HUES64 (cell line): ENCODE measurements at regions not wholly inside any gene's neighbourhood (a gene's known extent, or its start where the extent isn't known, plus 50 kb on each side); places are given as distances from the start of the nearest gene placed in this dataset.
"Not testable (repeated sequence)": the region's sequence is repeated elsewhere in the genome, so short reads cannot be mapped to it uniquely, and the experiment has no call there.

ENCODE experiments used
- H3K27ac ChIP-seq: 2 replicates; pipeline ENCODE4 v1.7.0; 2013; ENCODE audit warnings: low read depth, low read length, inconsistent platforms
- H3K27me3 ChIP-seq: 2 replicates; pipeline ENCODE4 v1.6.1; 2013; ENCODE audit warnings: mild to moderate bottlenecking, low read length; ENCODE audit not compliant: insufficient read depth
- H3K36me3 ChIP-seq: 2 replicates; pipeline ENCODE4 v1.6.1; 2013; ENCODE audit warnings: mild to moderate bottlenecking, low read length; ENCODE audit not compliant: insufficient read depth
- H3K4me1 ChIP-seq: 2 replicates; pipeline ENCODE4 v1.6.1; 2013; ENCODE audit warnings: mild to moderate bottlenecking, low read length, moderate library complexity; ENCODE audit not compliant: insufficient read depth
- H3K4me3 ChIP-seq: 2 replicates; pipeline ENCODE4 v1.5.1; 2013; ENCODE audit warnings: mild to moderate bottlenecking, low read length, moderate library complexity
- H3K9ac ChIP-seq: 2 replicates; pipeline ENCODE4 v1.6.1; 2013; ENCODE audit warnings: mild to moderate bottlenecking, low read depth, low read length
- H3K9me3 ChIP-seq: 2 replicates; pipeline ENCODE4 v1.6.1; 2013; ENCODE audit warnings: low read depth, low read length; ENCODE audit not compliant: insufficient read depth
- WGBS: fragments of 150-250, 120-280 bp; methylation state at CpG from one replicate; pipeline ENCODE4 v1.1.7; 2013; ENCODE audit warnings: missing lambda C conversion rate; 5-methylcytosine and 5-hydroxymethylcytosine counted together

- not testable (repeated sequence) for H3K4me1 ChIP-seq, H3K4me3 ChIP-seq, H3K36me3 ChIP-seq, H3K27me3 ChIP-seq, H3K27ac ChIP-seq, H3K9ac ChIP-seq
- peaks cover 53% of the 10 kb centered on the region for H3K9me3 ChIP-seq
Observed at GRCh38 chr19:34620134-34620533, 56.8 kb downstream of the SCGB2B2 start.

GRCh38 chr19:34618410-34618809 is 58.5 kb downstream of the SCGB2B2 start:
- no peak overlapping the region for H3K9ac ChIP-seq
- H3K27ac ChIP-seq: no peak overlapping the region
- no peaks in the 10 kb centered on the region for H3K4me1 ChIP-seq
- H3K4me3 ChIP-seq: no peak overlapping the region
- H3K36me3 ChIP-seq: no peaks in the 10 kb centered on the region
- no peaks in the 10 kb centered on the region for H3K27me3 ChIP-seq
- peaks cover 53% of the 10 kb centered on the region for H3K9me3 ChIP-seq
- 97% methylated on average over 1 of the region's 1 CpG for WGBS

GRCh38 chr19:34617996-34618395 is 59.0 kb downstream of the SCGB2B2 start:
- not testable (repeated sequence) for H3K36me3 ChIP-seq, H3K4me3 ChIP-seq, H3K27me3 ChIP-seq, H3K27ac ChIP-seq, H3K9ac ChIP-seq, H3K4me1 ChIP-seq
- WGBS: 89% methylated on average over 8 of the region's 8 CpGs
- H3K9me3 ChIP-seq: peaks cover 52% of the 10 kb centered on the region

GRCh38 chr19:34603003-34603402 is 74.0 kb downstream of the SCGB2B2 start:
- H3K4me1 ChIP-seq: no peaks in the 10 kb centered on the region
- H3K36me3 ChIP-seq: no peaks in the 10 kb centered on the region
- no peak overlapping the region for H3K4me3 ChIP-seq
- H3K27me3 ChIP-seq: no peaks in the 10 kb centered on the region
- H3K27ac ChIP-seq: no peak overlapping the region
- H3K9me3 ChIP-seq: peaks cover 28% of the 10 kb centered on the region; the same call in 1 of the 2 replicates
- no peak overlapping the region for H3K9ac ChIP-seq

- no peaks in the 10 kb centered on the region for H3K36me3 ChIP-seq
- no peak overlapping the region for H3K4me3 ChIP-seq
- H3K4me1 ChIP-seq: no peaks in the 10 kb centered on the region
- H3K27ac ChIP-seq: no peak overlapping the region
- H3K9ac ChIP-seq: no peak overlapping the region
- 88% methylated on average over 1 of the region's 1 CpG for WGBS
- H3K27me3 ChIP-seq: no peaks in the 10 kb centered on the region
- H3K9me3 ChIP-seq: peaks cover 15% of the 10 kb centered on the region; the same call in 1 of the 2 replicates
Observed at GRCh38 chr19:34601071-34601470, 75.9 kb downstream of the SCGB2B2 start.

- H3K27ac ChIP-seq: no peak overlapping the region
- H3K9ac ChIP-seq: no peak overlapping the region
- peaks cover 15% of the 10 kb centered on the region; the same call in 1 of the 2 replicates for H3K9me3 ChIP-seq
- no peaks in the 10 kb centered on the region for H3K27me3 ChIP-seq
- no peak overlapping the region for H3K4me3 ChIP-seq
- no peaks in the 10 kb centered on the region for H3K36me3 ChIP-seq
- no peaks in the 10 kb centered on the region for H3K4me1 ChIP-seq
- WGBS: 81% methylated on average over 1 of the region's 4 CpGs
Observed at GRCh38 chr19:34600366-34600765, 76.6 kb downstream of the SCGB2B2 start.

GRCh38 chr19:34598217-34599155 is 78.5 kb downstream of the SCGB2B2 start:
- no peaks in the 10 kb centered on the region for H3K36me3 ChIP-seq
- 81% methylated on average over 9 of the region's 9 CpGs for WGBS

GRCh38 chr19:34597596-34597995 is 79.4 kb downstream of the SCGB2B2 start:
- Histone ChIP-seq H3K27me3 (no peaks in the 10 kb centered on the region), H3K9ac (no peak overlapping the region), H3K36me3 (no peaks in the 10 kb centered on the region), H3K9me3 (peaks cover 3% of the 10 kb centered on the region; the same call in 1 of the 2 replicates), H3K27ac (no peak overlapping the region), H3K4me1 (no peaks in the 10 kb centered on the region), H3K4me3 (no peak overlapping the region)
- 84% methylated on average over 9 of the region's 9 CpGs for WGBS

More at GRCh38 chr19:34598217-34599155, 78.5 kb downstream of the SCGB2B2 start:
- H3K4me3 ChIP-seq: no peak overlapping the region
- H3K4me1 ChIP-seq: no peaks in the 10 kb centered on the region
- H3K9ac ChIP-seq: no peak overlapping the region
- H3K9me3 ChIP-seq: peaks cover 8% of the 10 kb centered on the region; the same call in 1 of the 2 replicates
- H3K27ac ChIP-seq: no peak overlapping the region
- H3K27me3 ChIP-seq: no peaks in the 10 kb centered on the region

- Histone ChIP-seq H3K9ac (no peak overlapping the region), H3K9me3 (peaks cover 3% of the 10 kb centered on the region; the same call in 1 of the 2 replicates), H3K4me3 (no peak overlapping the region), H3K27me3 (no peaks in the 10 kb centered on the region), H3K36me3 (no peaks in the 10 kb centered on the region), H3K27ac (no peak overlapping the region), H3K4me1 (no peaks in the 10 kb centered on the region)
- 100% methylated on average over 1 of the region's 1 CpG for WGBS
Observed at GRCh38 chr19:34596989-34597388, 80.0 kb downstream of the SCGB2B2 start.

- no peak overlapping the region for H3K4me3 ChIP-seq
- H3K27me3 ChIP-seq: no peaks in the 10 kb centered on the region
- H3K4me1 ChIP-seq: no peaks in the 10 kb centered on the region
- no peaks in the 10 kb centered on the region for H3K36me3 ChIP-seq
- peaks cover 2% of the 10 kb centered on the region; the same call in 1 of the 2 replicates for H3K9me3 ChIP-seq
- no peak overlapping the region for H3K27ac ChIP-seq
- H3K9ac ChIP-seq: no peak overlapping the region
- 88% methylated on average over 13 of the region's 13 CpGs for WGBS
Observed at GRCh38 chr19:34596115-34596514, 80.8 kb downstream of the SCGB2B2 start.

- 81% methylated on average over 10 of the region's 10 CpGs for WGBS
- H3K9ac ChIP-seq: no peak overlapping the region
- no peaks in the 10 kb centered on the region for H3K27me3 ChIP-seq
Observed at GRCh38 chr19:34595683-34596082, 81.3 kb downstream of the SCGB2B2 start.

More at GRCh38 chr19:34595683-34596082, 81.3 kb downstream of the SCGB2B2 start:
- H3K36me3 ChIP-seq: no peaks in the 10 kb centered on the region
- H3K27ac ChIP-seq: no peak overlapping the region
- peaks cover 4% of the 10 kb centered on the region; the same call in 1 of the 2 replicates for H3K9me3 ChIP-seq
- no peak overlapping the region for H3K4me3 ChIP-seq
- no peaks in the 10 kb centered on the region for H3K4me1 ChIP-seq
